GM23248 (cell line): ENCODE measurements at regions not wholly inside any gene's neighbourhood (a gene's known extent, or its start where the extent isn't known, plus 50 kb on each side); places are given as distances from the start of the nearest gene placed in this dataset.

ENCODE experiments used
- DNase-seq: peaks from one replicate; pipeline ENCODE4 v3.0.0-alpha.2; 2015
- H2AFZ ChIP-seq: fragments of 200-600 bp; sonication (generic); 2 replicates; pipeline ENCODE4 v1.6.1; 2016; ENCODE audit warnings: antibody characterized with exemption
- H3F3A ChIP-seq: fragments of 200-600 bp; sonication (generic); 2 replicates; pipeline ENCODE4 v1.6.1; 2016; ENCODE audit warnings: mild to moderate bottlenecking, antibody characterized with exemption, mixed run types; ENCODE audit not compliant: insufficient read depth
- H3K27ac ChIP-seq: fragments of 200-600 bp; sonication (generic); 2 replicates; pipeline ENCODE4 v1.5.1; 2016; ENCODE audit warnings: mild to moderate bottlenecking
- H3K27me3 ChIP-seq: fragments of 200-600 bp; sonication (generic); replicated peaks from 2 replicates; pipeline ENCODE4 v1.6.1; 2016; ENCODE audit warnings: mild to moderate bottlenecking; ENCODE audit not compliant: insufficient read depth
- H3K36me3 ChIP-seq: fragments of 200-600 bp; sonication (generic); 2 replicates; pipeline ENCODE4 v1.6.1; 2016; ENCODE audit warnings: low read depth, mild to moderate bottlenecking
- H3K4me1 ChIP-seq: fragments of 200-600 bp; sonication (generic); 2 replicates; pipeline ENCODE4 v1.6.1; 2016; ENCODE audit warnings: mild to moderate bottlenecking; ENCODE audit not compliant: insufficient read depth
- H3K4me2 ChIP-seq: fragments of 200-600 bp; sonication (generic); one replicate; pipeline ENCODE4 v1.6.1; 2016; ENCODE audit warnings: mild to moderate bottlenecking; ENCODE audit not compliant: unreplicated experiment
- H3K4me3 ChIP-seq: fragments of 200-600 bp; sonication (generic); 2 replicates; pipeline ENCODE4 v1.5.1; 2016; ENCODE audit warnings: mild to moderate bottlenecking
- H3K79me2 ChIP-seq: fragments of 200-600 bp; sonication (generic); 2 replicates; pipeline ENCODE4 v1.6.1; 2016; ENCODE audit warnings: mild to moderate bottlenecking; ENCODE audit not compliant: insufficient read depth
- H3K9ac ChIP-seq: fragments of 200-600 bp; sonication (generic); 2 replicates; pipeline ENCODE4 v1.6.1; 2016; ENCODE audit warnings: mild to moderate bottlenecking
- H3K9me2 ChIP-seq: fragments of 200-600 bp; sonication (generic); 2 replicates; pipeline ENCODE4 v1.6.1; 2016; ENCODE audit warnings: mixed run types, mild to moderate bottlenecking, moderate library complexity; ENCODE audit not compliant: insufficient read depth
- H3K9me3 ChIP-seq: fragments of 200-600 bp; sonication (generic); one replicate; pipeline ENCODE4 v1.6.1; 2017; ENCODE audit warnings: low read depth
- H4K20me1 ChIP-seq: fragments of 200-600 bp; sonication (generic); 2 replicates; pipeline ENCODE4 v1.6.0; 2016; ENCODE audit not compliant: insufficient read depth
- EZH2 ChIP-seq: fragments of 200-600 bp; sonication (generic); IDR thresholded peaks from 2 replicates; pipeline ENCODE4 v1.6.1; 2018; ENCODE audit warnings: antibody characterized with exemption, mild to moderate bottlenecking; ENCODE audit not compliant: insufficient read depth, poor library complexity, severe bottlenecking
- EZH2phosphoT487 ChIP-seq: fragments of 200-600 bp; sonication (generic); IDR thresholded peaks from 2 replicates; pipeline ENCODE4 v1.6.1; 2018; ENCODE audit warnings: antibody characterized with exemption, moderate library complexity, mild to moderate bottlenecking, low read depth; ENCODE audit not compliant: insufficient read depth
- WGBS, 2 experiments: methylation state at CpG; one replicate each; pipeline ENCODE4 v1.1.6; 2015 to 2017; ENCODE audit warnings: low lambda C conversion rate in 2 of 2, low coverage in 1 of 2; ENCODE audit errors: missing lambda C conversion rate in 2 of 2; 5-methylcytosine and 5-hydroxymethylcytosine counted together
- in situ Hi-C: fragments of 300-500 bp; cut with MboI; formaldehyde crosslinking; loops from 2 replicates; pipeline ENCODE4 v1.15.0; 2020

DNA sequence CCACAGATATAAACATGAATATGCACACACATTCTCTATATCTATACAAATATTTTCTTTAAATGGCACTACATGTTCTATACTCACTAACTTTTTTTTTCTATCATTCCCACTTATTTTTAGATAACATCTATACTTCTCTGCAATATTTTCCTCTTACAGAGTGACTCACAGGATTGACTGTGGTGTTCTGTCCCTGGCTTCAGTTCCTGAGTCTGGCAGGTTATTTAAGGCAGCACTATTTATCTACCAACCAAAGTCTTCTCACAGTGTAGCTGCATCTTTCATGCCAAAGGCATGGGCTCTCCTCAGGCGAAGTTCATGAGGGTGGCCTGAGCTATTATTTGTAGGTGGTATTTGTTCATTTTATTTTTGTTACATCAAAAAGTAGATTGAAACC, 409.0 kb downstream of the PRR16 start:
- Histone ChIP-seq H3K27ac (no peak overlapping the region), H3K4me2 (no peak overlapping the region), H3K79me2 (no peaks in the 10 kb centered on the region), H3F3A (no peaks in the 10 kb centered on the region), H3K9me2 (no peaks in the 10 kb centered on the region), H3K4me3 (no peak overlapping the region), H3K36me3 (no peaks in the 10 kb centered on the region), H3K9me3 (no peaks in the 10 kb centered on the region), H3K4me1 (0 out of 2 replicates have a peak, but pooled peaks cover 10% of the 10 kb centered on the region), H3K27me3 (no peaks in the 10 kb centered on the region), H2AFZ (no peak overlapping the region), H4K20me1 (no peaks in the 10 kb centered on the region), H3K9ac (no peak overlapping the region)
- TF ChIP-seq EZH2phosphoT487, result no peak
- in situ Hi-C loops, result no loop called here
- 16 to 23% methylated on average over 1 of the region's 1 CpG for WGBS, 2 experiments
- peak; percentile 48 for DNase-seq

DNA sequence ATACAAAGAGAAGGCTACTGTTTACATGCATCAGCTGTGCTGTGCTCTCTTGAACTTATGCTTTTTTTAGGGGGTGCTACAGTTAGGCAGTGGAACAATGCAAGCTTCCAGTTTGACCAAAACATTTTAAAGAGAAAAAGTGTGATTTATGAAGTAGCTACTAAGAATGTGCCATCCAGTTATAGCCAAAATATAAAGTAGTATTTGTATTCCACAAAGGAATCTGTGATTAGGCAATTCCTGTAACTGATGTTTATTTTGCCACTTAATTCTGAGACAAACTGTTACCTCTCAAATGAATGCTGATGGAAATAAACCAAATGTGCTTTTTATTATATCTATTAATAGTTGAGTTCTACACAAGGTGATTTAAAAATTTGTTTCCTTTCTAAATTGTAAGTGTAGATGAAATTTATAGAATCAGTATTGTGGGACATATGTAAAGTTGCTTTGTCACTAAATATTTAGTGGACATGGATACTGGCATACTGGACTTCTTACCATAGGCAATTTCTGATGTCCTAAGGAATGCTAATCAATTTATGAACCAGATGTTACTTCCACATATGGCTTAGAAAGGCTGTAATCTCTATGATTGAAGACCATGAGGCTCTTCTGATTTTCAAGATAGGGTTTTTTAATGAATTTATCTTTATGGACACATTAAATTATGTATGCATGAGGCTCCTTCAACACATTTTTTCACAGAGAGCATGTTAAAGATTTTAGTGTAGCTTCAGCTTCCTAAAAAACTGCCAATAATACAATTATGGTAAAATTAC, 410.2 kb downstream of the PRR16 start:
- in situ Hi-C loops, result no loop called here
- H3F3A ChIP-seq, result no peaks in the 10 kb centered on the region
- peak; percentile 1 for DNase-seq
- H3K4me3 ChIP-seq, result no peak overlapping the region
- H2AFZ ChIP-seq, result no peak overlapping the region
- H3K27me3 ChIP-seq, result no peaks in the 10 kb centered on the region
- H3K27ac ChIP-seq, result no peak overlapping the region
- no peak for TF ChIP-seq EZH2
- no peak for TF ChIP-seq EZH2phosphoT487
- H3K9me3 ChIP-seq, result no peaks in the 10 kb centered on the region
- H3K9ac ChIP-seq, result no peak overlapping the region
- no peaks in the 10 kb centered on the region for H4K20me1 ChIP-seq
- H3K9me2 ChIP-seq, result no peaks in the 10 kb centered on the region
- no peak overlapping the region for H3K4me2 ChIP-seq
- no peaks in the 10 kb centered on the region for H3K36me3 ChIP-seq
- no peaks in the 10 kb centered on the region for H3K79me2 ChIP-seq
- 0 out of 2 replicates have a peak, but pooled peaks cover 10% of the 10 kb centered on the region for H3K4me1 ChIP-seq

DNA sequence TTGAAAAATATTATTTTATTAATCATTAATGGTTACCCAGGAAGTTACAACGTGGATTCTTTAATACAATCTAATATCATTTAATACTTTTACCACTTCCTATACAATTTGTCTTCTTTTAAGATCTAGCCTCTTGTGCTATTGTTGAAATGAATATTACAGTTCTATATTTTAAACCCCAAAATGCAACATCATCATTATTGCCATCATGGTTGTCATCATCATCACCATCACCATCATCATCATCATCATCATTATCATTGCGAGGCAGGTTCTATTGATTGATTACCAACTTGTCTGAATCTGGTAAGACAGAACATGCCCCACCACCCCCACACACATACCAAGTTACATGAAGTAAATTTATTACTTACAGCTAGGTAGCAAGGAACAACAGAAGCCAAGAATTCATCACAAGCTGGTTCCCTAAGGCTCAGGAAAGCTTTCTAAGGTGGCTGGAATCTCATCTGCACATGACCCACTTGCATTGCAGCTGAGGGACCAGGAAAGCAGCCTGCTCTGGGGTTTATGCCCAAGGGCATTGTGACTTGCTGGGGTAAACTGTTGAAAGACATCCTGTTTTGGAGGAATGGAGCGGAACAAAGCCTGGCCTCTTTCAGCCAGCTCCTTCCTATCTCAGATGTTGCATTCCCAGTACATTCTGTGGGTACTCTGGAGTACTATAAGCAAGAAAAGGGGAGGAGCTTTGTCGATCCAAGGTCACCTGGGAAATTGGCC, 418.1 kb downstream of the PRR16 start:
- H4K20me1 ChIP-seq, result no peaks in the 10 kb centered on the region
- H3K9me3 ChIP-seq, result no peaks in the 10 kb centered on the region
- H3K27ac ChIP-seq, result no peak overlapping the region
- H3K36me3 ChIP-seq, result no peaks in the 10 kb centered on the region
- 58 to 65% methylated on average over 4 of the region's 4 CpGs for WGBS, 2 experiments
- no peaks in the 10 kb centered on the region for H3K9me2 ChIP-seq
- H3F3A ChIP-seq, result no peaks in the 10 kb centered on the region
- no peak overlapping the region for H3K4me3 ChIP-seq
- H3K27me3 ChIP-seq, result no peaks in the 10 kb centered on the region
- no peak for DNase-seq
- H2AFZ ChIP-seq, result no peak overlapping the region
- in situ Hi-C loops, result no loop called here
- H3K9ac ChIP-seq, result no peak overlapping the region
- no peaks in the 10 kb centered on the region for H3K4me1 ChIP-seq
- H3K79me2 ChIP-seq, result no peaks in the 10 kb centered on the region
- no peak overlapping the region for H3K4me2 ChIP-seq
- no peak for TF ChIP-seq EZH2
- no peak for TF ChIP-seq EZH2phosphoT487

GRCh38 chr5:120886351-120886860, 422.3 kb downstream of the PRR16 start:
- Histone ChIP-seq H3K79me2 (no peaks in the 10 kb centered on the region), H3K4me2 (no peak overlapping the region), H3K9me3 (no peaks in the 10 kb centered on the region), H4K20me1 (no peaks in the 10 kb centered on the region), H2AFZ (no peak overlapping the region), H3K4me1 (no peaks in the 10 kb centered on the region), H3F3A (no peaks in the 10 kb centered on the region), H3K27me3 (no peaks in the 10 kb centered on the region), H3K9ac (no peak overlapping the region), H3K9me2 (no peaks in the 10 kb centered on the region), H3K4me3 (no peak overlapping the region), H3K27ac (no peak overlapping the region), H3K36me3 (no peaks in the 10 kb centered on the region)
- 44 to 47% methylated on average over 7 of the region's 7 CpGs for WGBS, 2 experiments
- in situ Hi-C loops, result no loop called here
- TF ChIP-seq EZH2 (no peak), EZH2phosphoT487 (no peak)
- DNase-seq, result no peak
